ENCODE measurements at regions not wholly inside any gene's neighbourhood (a gene's known extent, or its start where the extent isn't known, plus 50 kb on each side); places are given as distances from the start of the nearest gene placed in this dataset.

GRCh38 chr12:105835580-105836241, 303.0 kb downstream of the NUAK1 start:
- Histone ChIP-seq H4K12ac (ENCODE audit: low read depth, low read length) (no peak overlapping the region), H2BK120ac (ENCODE audit: insufficient read depth, low read length, poor library complexity) (no peak overlapping the region), H3K27me3 (ENCODE audit: insufficient read depth, low read length) (no peaks in the 10 kb centered on the region), H3K27ac (ENCODE audit: low read depth, low read length) (no peak overlapping the region), H3K4ac (ENCODE audit: low read depth, low read length) (no peak overlapping the region), H2BK12ac (ENCODE audit: low read length) (no peak overlapping the region), H3K79me1 (ENCODE audit: low read length) (no peaks in the 10 kb centered on the region), H3K9ac (ENCODE audit: low read length) (no peak overlapping the region), H3K36me3 (ENCODE audit: control insufficient read depth in 1 of 2, insufficient read depth in 2 of 2, low read length in 2 of 2) (no peaks in the 10 kb centered on the region), H4K91ac (ENCODE audit: low read depth, low read length) (no peak overlapping the region), H3K14ac (ENCODE audit: low read length) (no peak overlapping the region), H3K18ac (ENCODE audit: low read length) (no peak overlapping the region), H4K8ac (ENCODE audit: low read depth, low read length) (no peak overlapping the region), H2AFZ (ENCODE audit: insufficient read depth, low read length, poor library complexity) (no peak overlapping the region), H3K79me2 (ENCODE audit: control insufficient read depth, insufficient read depth, low read length, poor library complexity) (no peaks in the 10 kb centered on the region), H3K4me3 (ENCODE audit: low read depth, low read length) (no peak overlapping the region), H3K9me3 (ENCODE audit: insufficient read depth, low read depth, low read length) (no peaks in the 10 kb centered on the region), H3K4me2 (ENCODE audit: low read length) (no peak overlapping the region), H2BK5ac (ENCODE audit: low read depth, low read length, poor library complexity) (no peak overlapping the region), H3K4me1 (ENCODE audit: control insufficient read depth in 1 of 2, insufficient read depth in 2 of 2, low read length in 2 of 2) (no peaks in the 10 kb centered on the region), H3K23ac (ENCODE audit: low read length) (no peak overlapping the region), H2AK5ac (ENCODE audit: low read length) (no peak overlapping the region)
- DNase-seq = no peak
- no CpG with 5 or more reads among the region's 4 CpGs for WGBS (ENCODE audit: extremely low coverage, insufficient coverage, insufficient read length)

- DNase-seq = no peak
- H3K36me3 ChIP-seq (ENCODE audit: control insufficient read depth in 1 of 2, insufficient read depth in 2 of 2, low read length in 2 of 2) = no peaks in the 10 kb centered on the region
- no peak overlapping the region for H2BK120ac ChIP-seq (ENCODE audit: insufficient read depth, low read length, poor library complexity)
- no peak overlapping the region for H2BK12ac ChIP-seq (ENCODE audit: low read length)
- no peaks in the 10 kb centered on the region for H3K79me1 ChIP-seq (ENCODE audit: low read length)
- no peak overlapping the region for H3K14ac ChIP-seq (ENCODE audit: low read length)
- no peak overlapping the region for H3K27ac ChIP-seq (ENCODE audit: low read depth, low read length)
- H3K79me2 ChIP-seq (ENCODE audit: control insufficient read depth, insufficient read depth, low read length, poor library complexity) = no peaks in the 10 kb centered on the region
- no peak overlapping the region for H4K91ac ChIP-seq (ENCODE audit: low read depth, low read length)
- H2AK5ac ChIP-seq (ENCODE audit: low read length) = no peak overlapping the region
- no peak overlapping the region for H3K4me2 ChIP-seq (ENCODE audit: low read length)
- H4K8ac ChIP-seq (ENCODE audit: low read depth, low read length) = no peak overlapping the region
- no peak overlapping the region for H3K9ac ChIP-seq (ENCODE audit: low read length)
- H3K23ac ChIP-seq (ENCODE audit: low read length) = no peak overlapping the region
- no peak overlapping the region for H4K12ac ChIP-seq (ENCODE audit: low read depth, low read length)
- no peak overlapping the region for H2BK5ac ChIP-seq (ENCODE audit: low read depth, low read length, poor library complexity)
- no peaks in the 10 kb centered on the region for H3K4me1 ChIP-seq (ENCODE audit: control insufficient read depth in 1 of 2, insufficient read depth in 2 of 2, low read length in 2 of 2)
- no peak overlapping the region for H3K18ac ChIP-seq (ENCODE audit: low read length)
- H3K27me3 ChIP-seq (ENCODE audit: insufficient read depth, low read length) = no peaks in the 10 kb centered on the region
- no peaks in the 10 kb centered on the region for H3K9me3 ChIP-seq (ENCODE audit: insufficient read depth, low read depth, low read length)
- H2AFZ ChIP-seq (ENCODE audit: insufficient read depth, low read length, poor library complexity) = no peak overlapping the region
- no peak overlapping the region for H3K4me3 ChIP-seq (ENCODE audit: low read depth, low read length)
- no peak overlapping the region for H3K4ac ChIP-seq (ENCODE audit: low read depth, low read length)
- WGBS (ENCODE audit: extremely low coverage, insufficient coverage, insufficient read length) = no CpG with 5 or more reads among the region's 2 CpGs
Measured at GRCh38 chr12:105836242-105836622, 302.5 kb downstream of the NUAK1 start.

DNA sequence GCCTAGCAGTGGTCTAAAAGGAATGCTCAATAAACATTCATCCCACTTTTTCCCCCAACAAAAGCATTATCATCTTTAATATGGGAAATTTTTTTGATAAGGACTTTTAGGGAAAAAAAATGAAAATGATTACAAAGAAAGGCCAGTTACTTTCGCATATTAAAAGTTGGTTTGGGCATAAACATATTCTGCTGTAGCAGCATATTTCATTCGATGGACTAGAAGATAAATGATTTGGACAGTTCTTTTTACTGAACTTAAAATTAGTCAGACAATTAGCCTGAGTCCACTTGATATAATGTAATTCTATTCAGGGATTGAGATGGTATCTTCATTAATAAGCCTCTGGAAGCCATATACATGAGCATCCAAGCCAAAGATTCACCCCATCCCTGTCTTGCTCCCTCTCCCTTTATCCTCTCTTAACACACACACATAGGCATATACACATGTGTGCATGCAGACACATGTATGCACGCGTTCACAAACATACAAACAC, 299.1 kb downstream of the NUAK1 start:
- Histone ChIP-seq H3K9ac (ENCODE audit: low read length) (no peak overlapping the region), H4K91ac (ENCODE audit: low read depth, low read length) (no peak overlapping the region), H2AFZ (ENCODE audit: insufficient read depth, low read length, poor library complexity) (no peak overlapping the region), H3K36me3 (ENCODE audit: control insufficient read depth in 1 of 2, insufficient read depth in 2 of 2, low read length in 2 of 2) (no peaks in the 10 kb centered on the region), H3K27ac (ENCODE audit: low read depth, low read length) (no peak overlapping the region), H3K79me1 (ENCODE audit: low read length) (no peaks in the 10 kb centered on the region), H3K9me3 (ENCODE audit: insufficient read depth, low read depth, low read length) (no peaks in the 10 kb centered on the region), H3K4me3 (ENCODE audit: low read depth, low read length) (no peak overlapping the region), H3K14ac (ENCODE audit: low read length) (no peak overlapping the region), H3K27me3 (ENCODE audit: insufficient read depth, low read length) (no peaks in the 10 kb centered on the region), H3K4me2 (ENCODE audit: low read length) (no peak overlapping the region), H2AK5ac (ENCODE audit: low read length) (no peak overlapping the region), H2BK120ac (ENCODE audit: insufficient read depth, low read length, poor library complexity) (no peak overlapping the region), H3K79me2 (ENCODE audit: control insufficient read depth, insufficient read depth, low read length, poor library complexity) (no peaks in the 10 kb centered on the region), H3K18ac (ENCODE audit: low read length) (no peak overlapping the region), H4K12ac (ENCODE audit: low read depth, low read length) (no peak overlapping the region), H3K4me1 (ENCODE audit: control insufficient read depth in 1 of 2, insufficient read depth in 2 of 2, low read length in 2 of 2) (no peaks in the 10 kb centered on the region), H2BK12ac (ENCODE audit: low read length) (no peak overlapping the region), H4K8ac (ENCODE audit: low read depth, low read length) (no peak overlapping the region), H3K4ac (ENCODE audit: low read depth, low read length) (no peak overlapping the region), H2BK5ac (ENCODE audit: low read depth, low read length, poor library complexity) (no peak overlapping the region), H3K23ac (ENCODE audit: low read length) (no peak overlapping the region)
- no CpG with 5 or more reads among the region's 4 CpGs for WGBS (ENCODE audit: extremely low coverage, insufficient coverage, insufficient read length)
- DNase-seq = no peak

GRCh38 chr12:105840384-105840783, 298.4 kb downstream of the NUAK1 start:
- no peak for DNase-seq
- Histone ChIP-seq H4K8ac (ENCODE audit: low read depth, low read length) (no peak overlapping the region), H3K18ac (ENCODE audit: low read length) (no peak overlapping the region), H4K91ac (ENCODE audit: low read depth, low read length) (no peak overlapping the region), H4K12ac (ENCODE audit: low read depth, low read length) (no peak overlapping the region), H3K36me3 (ENCODE audit: control insufficient read depth in 1 of 2, insufficient read depth in 2 of 2, low read length in 2 of 2) (no peaks in the 10 kb centered on the region), H3K23ac (ENCODE audit: low read length) (no peak overlapping the region), H3K4ac (ENCODE audit: low read depth, low read length) (no peak overlapping the region), H3K27me3 (ENCODE audit: insufficient read depth, low read length) (no peaks in the 10 kb centered on the region), H3K79me1 (ENCODE audit: low read length) (no peaks in the 10 kb centered on the region), H2AFZ (ENCODE audit: insufficient read depth, low read length, poor library complexity) (no peak overlapping the region), H3K27ac (ENCODE audit: low read depth, low read length) (no peak overlapping the region), H3K14ac (ENCODE audit: low read length) (no peak overlapping the region), H3K4me1 (ENCODE audit: control insufficient read depth in 1 of 2, insufficient read depth in 2 of 2, low read length in 2 of 2) (no peaks in the 10 kb centered on the region), H2AK5ac (ENCODE audit: low read length) (no peak overlapping the region), H3K4me2 (ENCODE audit: low read length) (no peak overlapping the region), H2BK5ac (ENCODE audit: low read depth, low read length, poor library complexity) (no peak overlapping the region), H3K79me2 (ENCODE audit: control insufficient read depth, insufficient read depth, low read length, poor library complexity) (no peaks in the 10 kb centered on the region), H3K4me3 (ENCODE audit: low read depth, low read length) (no peak overlapping the region), H2BK12ac (ENCODE audit: low read length) (no peak overlapping the region), H2BK120ac (ENCODE audit: insufficient read depth, low read length, poor library complexity) (no peak overlapping the region), H3K9ac (ENCODE audit: low read length) (no peak overlapping the region), H3K9me3 (ENCODE audit: insufficient read depth, low read depth, low read length) (no peaks in the 10 kb centered on the region)
- WGBS (ENCODE audit: extremely low coverage, insufficient coverage, insufficient read length) = no CpG with 5 or more reads among the region's 4 CpGs
